ENCODE measurements at regions not wholly inside any gene's neighbourhood (a gene's known extent, or its start where the extent isn't known, plus 50 kb on each side); places are given as distances from the start of the nearest gene placed in this dataset.
A peak's percentile ranks its signal among the peaks of the same experiment; 100 is the strongest.

- no peak for DNase-seq (ENCODE audit: low read depth in 1 of 2, low spot score in 1 of 2)
- TF ChIP-seq JUND (IDR thresholded peaks at IDR 0.05; ENCODE audit: low read depth) = no peak
- in situ Hi-C loops (cut with HindIII; ENCODE audit: low pct_unique_long_range_greater_than_20kb, low sequenced_read_pairs) = no loop called here
These were observed 529.2 kb upstream of the JARID2 start for GRCh38 chr6:14716499-14717146.

GRCh38 chr6:14717307-14717706, 528.6 kb upstream of the JARID2 start:
- no peak for TF ChIP-seq JUND (IDR thresholded peaks at IDR 0.05; ENCODE audit: low read depth)
- no peak for DNase-seq (ENCODE audit: low read depth in 1 of 2, low spot score in 1 of 2)

GRCh38 chr6:14718861-14719260, 527.0 kb upstream of the JARID2 start:
- no peak for DNase-seq (ENCODE audit: low read depth in 1 of 2, low spot score in 1 of 2)
- no peak for TF ChIP-seq JUND (IDR thresholded peaks at IDR 0.05; ENCODE audit: low read depth)
- in situ Hi-C loops (cut with HindIII; ENCODE audit: low pct_unique_long_range_greater_than_20kb, low sequenced_read_pairs) = no loop called here

More at GRCh38 chr6:14717307-14717706, 528.6 kb upstream of the JARID2 start:
- in situ Hi-C loops (cut with HindIII; ENCODE audit: low pct_unique_long_range_greater_than_20kb, low sequenced_read_pairs) = no loop called here

- TF ChIP-seq JUND (IDR thresholded peaks at IDR 0.05; ENCODE audit: low read depth) = no peak
- in situ Hi-C loops (cut with HindIII; ENCODE audit: low pct_unique_long_range_greater_than_20kb, low sequenced_read_pairs) = no loop called here
- no peak for DNase-seq (ENCODE audit: low read depth in 1 of 2, low spot score in 1 of 2)
These were observed 526.6 kb upstream of the JARID2 start for GRCh38 chr6:14719270-14719669.

GRCh38 chr6:14720411-14721102, 525.3 kb upstream of the JARID2 start:
- no peak for TF ChIP-seq JUND (IDR thresholded peaks at IDR 0.05; ENCODE audit: low read depth)
- in situ Hi-C loops (cut with HindIII; ENCODE audit: low pct_unique_long_range_greater_than_20kb, low sequenced_read_pairs) = no loop called here
- no peak for DNase-seq (ENCODE audit: low read depth in 1 of 2, low spot score in 1 of 2)

- TF ChIP-seq JUND (IDR thresholded peaks at IDR 0.05; ENCODE audit: low read depth) = no peak
- DNase-seq (ENCODE audit: low read depth in 1 of 2, low spot score in 1 of 2) = peak in 1 of 2 experiments; percentile 17
- in situ Hi-C loops (cut with HindIII; ENCODE audit: low pct_unique_long_range_greater_than_20kb, low sequenced_read_pairs) = no loop called here
These were observed 524.6 kb upstream of the JARID2 start for GRCh38 chr6:14721103-14721758.

GRCh38 chr6:14722001-14722562, 523.8 kb upstream of the JARID2 start:
- in situ Hi-C loops (cut with HindIII; ENCODE audit: low pct_unique_long_range_greater_than_20kb, low sequenced_read_pairs) = no loop called here
- TF ChIP-seq JUND (IDR thresholded peaks at IDR 0.05; ENCODE audit: low read depth) = no peak
- DNase-seq (ENCODE audit: low read depth in 1 of 2, low spot score in 1 of 2) = no peak

- in situ Hi-C loops (cut with HindIII; ENCODE audit: low pct_unique_long_range_greater_than_20kb, low sequenced_read_pairs) = no loop called here
- no peak for TF ChIP-seq JUND (IDR thresholded peaks at IDR 0.05; ENCODE audit: low read depth)
- no peak for DNase-seq (ENCODE audit: low read depth in 1 of 2, low spot score in 1 of 2)
These were observed 523.2 kb upstream of the JARID2 start for GRCh38 chr6:14722704-14723103.

- in situ Hi-C loops (cut with HindIII; ENCODE audit: low pct_unique_long_range_greater_than_20kb, low sequenced_read_pairs) = no loop called here
- DNase-seq (ENCODE audit: low read depth in 1 of 2, low spot score in 1 of 2) = no peak
- TF ChIP-seq JUND (IDR thresholded peaks at IDR 0.05; ENCODE audit: low read depth) = no peak
These were observed 522.3 kb upstream of the JARID2 start for GRCh38 chr6:14723535-14724086.

- no peak for DNase-seq (ENCODE audit: low read depth in 1 of 2, low spot score in 1 of 2)
- in situ Hi-C loops (cut with HindIII; ENCODE audit: low pct_unique_long_range_greater_than_20kb, low sequenced_read_pairs) = no loop called here
- no peak for TF ChIP-seq JUND (IDR thresholded peaks at IDR 0.05; ENCODE audit: low read depth)
These were observed 521.3 kb upstream of the JARID2 start for GRCh38 chr6:14724549-14724948.

GRCh38 chr6:14726816-14727493, 518.9 kb upstream of the JARID2 start:
- DNase-seq (ENCODE audit: low read depth in 1 of 2, low spot score in 1 of 2) = no peak
- in situ Hi-C loops (cut with HindIII; ENCODE audit: low pct_unique_long_range_greater_than_20kb, low sequenced_read_pairs) = no loop called here
- TF ChIP-seq JUND (IDR thresholded peaks at IDR 0.05; ENCODE audit: low read depth) = no peak
